DND-41 (cell line): ENCODE measurements at regions not wholly inside any gene's neighbourhood (a gene's known extent, or its start where the extent isn't known, plus 50 kb on each side); places are given as distances from the start of the nearest gene placed in this dataset.

Experiments used
- ATAC-seq: fragments of 200-7000 bp; cut with Tn5 transposase; 3 replicates; pipeline ENCODE4 v1.9.1; 2021; ENCODE audit warnings: low read depth; ENCODE audit not compliant: insufficient read depth
- DNase-seq: peaks from one replicate; pipeline ENCODE4 v3.0.0-alpha.2; 2020
- H2AFZ ChIP-seq: 2 replicates; pipeline ENCODE4 v1.6.0; 2012; ENCODE audit warnings: low read depth, low read length
- H3K27ac ChIP-seq: 2 replicates; pipeline ENCODE4 v1.5.1; 2012; ENCODE audit warnings: low read length, inconsistent platforms
- H3K27me3 ChIP-seq: fragments of 200-600 bp; sonication (generic); 2 replicates; pipeline ENCODE4 v1.6.0; 2012; ENCODE audit warnings: low read length, mild to moderate bottlenecking, inconsistent platforms; ENCODE audit not compliant: insufficient read depth, poor library complexity
- H3K36me3 ChIP-seq: 2 replicates; pipeline ENCODE4 v1.5.1; 2012; ENCODE audit warnings: low read length, inconsistent platforms; ENCODE audit not compliant: insufficient read depth
- H3K4me1 ChIP-seq: 2 replicates; pipeline ENCODE4 v1.5.1; 2012; ENCODE audit warnings: mild to moderate bottlenecking, low read length; ENCODE audit not compliant: insufficient read depth
- H3K4me2 ChIP-seq: 2 replicates; pipeline ENCODE4 v1.6.0; 2012; ENCODE audit warnings: mild to moderate bottlenecking, moderate library complexity, low read length, inconsistent platforms; ENCODE audit not compliant: insufficient read depth
- H3K4me3 ChIP-seq, 2 experiments: fragments of 200-600 bp in 1 of 2; shearing (Covaris generic) in 1 of 2; 2 replicates each; pipeline ENCODE4 v1.5.1; 2012 to 2016; ENCODE audit warnings: inconsistent platforms in 2 of 2, low read length in 2 of 2, mild to moderate bottlenecking in 2 of 2, low read depth in 1 of 2, moderate library complexity in 1 of 2
- H3K79me2 ChIP-seq: 2 replicates; pipeline ENCODE4 v1.6.0; 2012; ENCODE audit warnings: low read length, inconsistent platforms; ENCODE audit not compliant: insufficient read depth
- H3K9ac ChIP-seq: 2 replicates; pipeline ENCODE4 v1.6.0; 2012; ENCODE audit warnings: low read depth, mild to moderate bottlenecking, inconsistent platforms, low read length, moderate library complexity
- H3K9me3 ChIP-seq: 2 replicates; pipeline ENCODE4 v1.5.1; 2012; ENCODE audit warnings: low read length, moderate library complexity, mild to moderate bottlenecking, inconsistent platforms; ENCODE audit not compliant: insufficient read depth, severe bottlenecking
- H4K20me1 ChIP-seq: 2 replicates; pipeline ENCODE4 v1.6.0; 2012; ENCODE audit warnings: low read length; ENCODE audit not compliant: insufficient read depth
- EZH2 ChIP-seq: IDR thresholded peaks from 3 replicates; pipeline ENCODE4 v1.6.1; 2012; ENCODE audit warnings: borderline replicate concordance, low read depth, mild to moderate bottlenecking, moderate library complexity, low read length, inconsistent platforms; ENCODE audit not compliant: severe bottlenecking
- TF ChIP-seq, protein P1 (sequence below): IDR thresholded peaks from 2 replicates; pipeline ENCODE4 v1.5.1; 2012; ENCODE audit warnings: borderline replicate concordance, low read length, moderate library complexity, mild to moderate bottlenecking; ENCODE audit not compliant: poor library complexity, severe bottlenecking; ENCODE audit errors: extremely low read depth

DNA sequence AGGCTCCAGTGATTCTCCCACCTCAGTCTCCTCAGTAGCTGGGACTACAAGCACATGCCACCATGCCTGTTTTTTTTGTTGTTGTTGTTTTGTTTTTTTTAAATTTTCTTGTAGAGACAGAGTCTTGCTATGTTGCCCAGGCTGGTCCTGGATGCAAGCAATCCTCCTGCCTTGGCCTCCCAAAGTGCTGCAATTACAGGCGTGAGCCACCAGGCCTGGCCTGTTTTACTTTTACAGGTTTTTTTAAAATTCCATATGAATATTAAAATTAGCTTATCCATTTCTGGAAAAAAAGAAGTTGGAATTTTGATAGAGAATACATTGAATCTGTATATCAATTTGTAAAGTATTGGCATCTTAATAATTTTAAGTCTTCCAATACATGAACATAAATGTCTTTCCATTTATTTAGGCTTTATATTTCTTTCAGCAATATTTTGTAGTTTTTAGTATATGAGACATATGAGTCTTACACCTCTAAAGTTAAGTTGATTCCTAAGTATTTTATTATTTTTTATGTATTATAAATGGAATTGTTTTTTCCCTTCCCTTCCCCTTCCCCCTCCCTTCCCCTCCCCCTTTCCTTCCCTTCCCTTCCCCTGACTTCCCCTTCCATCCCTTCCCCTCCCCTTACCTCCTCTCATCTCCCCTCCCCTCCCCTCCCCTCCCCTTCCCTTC, 323.5 kb upstream of the SALL1 start:
- Histone ChIP-seq H3K27ac (no peak overlapping the region), H3K9ac (no peak overlapping the region), H3K9me3 (no peaks in the 10 kb centered on the region), H3K27me3 (no peaks in the 10 kb centered on the region), H3K4me2 (no peak overlapping the region), H2AFZ (no peak overlapping the region), H3K4me1 (no peaks in the 10 kb centered on the region), H3K4me3 (no peak overlapping the region), H4K20me1 (no peaks in the 10 kb centered on the region), H3K79me2 (no peaks in the 10 kb centered on the region), H3K36me3 (no peaks in the 10 kb centered on the region)
- no peak for ATAC-seq
- TF ChIP-seq, protein P1, sequence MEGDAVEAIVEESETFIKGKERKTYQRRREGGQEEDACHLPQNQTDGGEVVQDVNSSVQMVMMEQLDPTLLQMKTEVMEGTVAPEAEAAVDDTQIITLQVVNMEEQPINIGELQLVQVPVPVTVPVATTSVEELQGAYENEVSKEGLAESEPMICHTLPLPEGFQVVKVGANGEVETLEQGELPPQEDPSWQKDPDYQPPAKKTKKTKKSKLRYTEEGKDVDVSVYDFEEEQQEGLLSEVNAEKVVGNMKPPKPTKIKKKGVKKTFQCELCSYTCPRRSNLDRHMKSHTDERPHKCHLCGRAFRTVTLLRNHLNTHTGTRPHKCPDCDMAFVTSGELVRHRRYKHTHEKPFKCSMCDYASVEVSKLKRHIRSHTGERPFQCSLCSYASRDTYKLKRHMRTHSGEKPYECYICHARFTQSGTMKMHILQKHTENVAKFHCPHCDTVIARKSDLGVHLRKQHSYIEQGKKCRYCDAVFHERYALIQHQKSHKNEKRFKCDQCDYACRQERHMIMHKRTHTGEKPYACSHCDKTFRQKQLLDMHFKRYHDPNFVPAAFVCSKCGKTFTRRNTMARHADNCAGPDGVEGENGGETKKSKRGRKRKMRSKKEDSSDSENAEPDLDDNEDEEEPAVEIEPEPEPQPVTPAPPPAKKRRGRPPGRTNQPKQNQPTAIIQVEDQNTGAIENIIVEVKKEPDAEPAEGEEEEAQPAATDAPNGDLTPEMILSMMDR: no peak
- no peak for DNase-seq

DNA sequence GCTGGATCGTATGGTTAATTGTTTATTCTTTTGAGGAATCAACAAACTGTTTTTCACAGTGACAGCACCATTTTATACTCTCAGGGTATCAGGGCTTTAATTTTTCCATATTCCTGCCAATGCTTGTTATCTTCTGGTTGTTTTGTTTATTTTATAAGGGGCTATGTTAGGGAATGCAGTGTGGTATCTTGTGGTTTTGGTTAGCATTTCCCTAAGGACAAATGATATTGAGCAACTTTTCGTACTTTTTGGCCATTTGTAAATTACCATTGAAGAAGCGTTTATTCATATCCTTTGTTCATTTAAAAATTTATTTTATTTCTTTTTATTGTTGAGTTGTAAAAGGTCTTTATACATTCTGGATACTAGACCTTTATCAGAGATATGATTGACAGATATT, 322.0 kb upstream of the SALL1 start:
- Histone ChIP-seq H4K20me1 (no peaks in the 10 kb centered on the region), H3K79me2 (no peaks in the 10 kb centered on the region), H3K27ac (no peak overlapping the region), H3K27me3 (no peaks in the 10 kb centered on the region), H3K4me1 (no peaks in the 10 kb centered on the region), H2AFZ (no peak overlapping the region), H3K4me2 (no peak overlapping the region), H3K4me3 (no peak overlapping the region), H3K9ac (no peak overlapping the region), H3K9me3 (no peaks in the 10 kb centered on the region), H3K36me3 (no peaks in the 10 kb centered on the region)
- ATAC-seq (no peak), DNase-seq (no peak)
- no peak for TF ChIP-seq EZH2
- TF ChIP-seq, protein P1: no peak

DNA sequence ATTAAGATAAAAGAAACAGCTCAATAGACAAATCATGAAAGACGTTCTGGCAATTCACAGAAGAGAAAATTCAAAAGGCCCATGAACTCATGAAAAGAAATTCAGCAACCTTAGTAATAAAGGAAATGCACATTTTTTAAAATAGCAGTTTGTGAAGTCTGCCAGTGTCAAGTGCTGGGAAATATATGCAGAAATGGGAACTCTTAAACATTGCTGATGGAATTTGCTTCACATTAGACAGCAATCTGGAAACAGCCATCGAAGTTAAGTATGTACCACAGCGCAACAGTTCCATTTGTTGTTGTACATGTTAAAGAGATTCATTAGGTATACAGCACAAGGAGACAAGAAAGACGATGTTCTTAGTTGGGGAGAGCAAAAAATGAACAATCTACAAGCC, 319.4 kb upstream of the SALL1 start:
- DNase-seq (no peak), ATAC-seq (no peak)
- H3K27ac ChIP-seq: no peak overlapping the region
- TF ChIP-seq, protein P1: no peak
- TF ChIP-seq EZH2: no peak
- no peaks in the 10 kb centered on the region for H3K4me1 ChIP-seq
- no peak overlapping the region for H3K4me2 ChIP-seq
- H3K36me3 ChIP-seq: no peaks in the 10 kb centered on the region
- no peaks in the 10 kb centered on the region for H4K20me1 ChIP-seq
- no peaks in the 10 kb centered on the region for H3K9me3 ChIP-seq
- no peaks in the 10 kb centered on the region for H3K27me3 ChIP-seq
- no peak overlapping the region for H3K4me3 ChIP-seq
- no peak overlapping the region for H2AFZ ChIP-seq
- H3K9ac ChIP-seq: no peak overlapping the region
- H3K79me2 ChIP-seq: no peaks in the 10 kb centered on the region

DNA sequence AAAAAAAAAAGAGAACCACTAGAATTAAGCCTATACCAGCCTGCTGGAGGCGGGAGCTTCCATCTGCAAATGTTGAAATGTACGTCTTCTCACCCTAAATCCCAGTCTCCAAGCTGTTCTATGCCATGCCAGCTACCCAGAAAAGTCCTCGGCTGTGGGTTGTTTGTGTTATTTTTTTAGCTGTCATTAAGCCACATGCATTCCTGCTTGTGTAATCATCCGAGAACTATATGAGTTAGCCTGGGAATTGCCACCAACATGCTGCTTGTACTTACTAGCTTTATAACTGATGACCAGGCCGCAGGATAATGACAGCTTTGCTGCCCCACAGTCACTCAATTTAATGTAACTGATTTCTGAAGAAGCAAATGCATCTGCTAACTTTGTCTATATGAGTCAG, 313.9 kb upstream of the SALL1 start:
- Histone ChIP-seq H3K4me3 (no peak overlapping the region), H4K20me1 (no peaks in the 10 kb centered on the region), H3K9me3 (no peaks in the 10 kb centered on the region), H3K27ac (no peak overlapping the region), H3K27me3 (no peaks in the 10 kb centered on the region), H3K79me2 (no peaks in the 10 kb centered on the region), H3K4me1 (no peaks in the 10 kb centered on the region), H3K9ac (no peak overlapping the region), H2AFZ (no peak overlapping the region), H3K4me2 (no peak overlapping the region), H3K36me3 (no peaks in the 10 kb centered on the region)
- DNase-seq (no peak), ATAC-seq (no peak)
- no peak for TF ChIP-seq EZH2
- TF ChIP-seq, protein P1: no peak
